Neural cell (in vitro differentiated cells): ENCODE measurements at regions not wholly inside any gene's neighbourhood (a gene's known extent, or its start where the extent isn't known, plus 50 kb on each side); places are given as distances from the start of the nearest gene placed in this dataset.

Experiments used
- CTCF ChIP-seq: fragments of 450-650 bp; IDR thresholded peaks from 2 replicates; pipeline ENCODE4 v1.5.1; 2014; ENCODE audit warnings: antibody characterized with exemption, mild to moderate bottlenecking, moderate library complexity; ENCODE audit not compliant: poor library complexity, severe bottlenecking
- EP300 ChIP-seq: fragments of 450-650 bp; conservative IDR thresholded peaks from 2 replicates; pipeline ENCODE4 v1.6.1; 2014; ENCODE audit warnings: antibody characterized with exemption, mild to moderate bottlenecking, moderate library complexity; ENCODE audit not compliant: poor library complexity, severe bottlenecking
- EZH2 ChIP-seq: fragments of 200-600, 300-800 bp; shearing (Covaris generic), sonication (generic); IDR thresholded peaks from 2 replicates; pipeline ENCODE4 v1.6.1; 2014; ENCODE audit warnings: antibody characterized with exemption, low read length, borderline replicate concordance, mild to moderate bottlenecking; ENCODE audit not compliant: insufficient read depth, poor library complexity, severe bottlenecking
- MXI1 ChIP-seq: fragments of 450-650 bp; conservative IDR thresholded peaks from 2 replicates; pipeline ENCODE4 v1.6.1; 2014; ENCODE audit warnings: antibody characterized with exemption, mild to moderate bottlenecking; ENCODE audit not compliant: poor library complexity, severe bottlenecking
- POLR2AphosphoS5 ChIP-seq: IDR thresholded peaks from 2 replicates; pipeline ENCODE4 v1.6.1; 2012
- RAD21 ChIP-seq: fragments of 450-650 bp; conservative IDR thresholded peaks from 2 replicates; pipeline ENCODE4 v1.6.1; 2014; ENCODE audit warnings: antibody characterized with exemption, mild to moderate bottlenecking, moderate library complexity
- REST ChIP-seq: IDR thresholded peaks from 2 replicates; pipeline ENCODE4 v1.6.1; 2012; ENCODE audit warnings: borderline replicate concordance
- TAF1 ChIP-seq: IDR thresholded peaks from 2 replicates; pipeline ENCODE4 v1.6.1; 2012; ENCODE audit warnings: low read depth

GRCh38 chr6:167533851-167534250 lies 209.0 kb downstream of the TTLL2 start:
- TF ChIP-seq EZH2 (no peak), MXI1 (no peak), CTCF (no peak), POLR2AphosphoS5 (no peak), TAF1 (no peak), RAD21 (no peak), REST (no peak), EP300 (no peak)
